ENCODE measurements at regions not wholly inside any gene's neighbourhood (a gene's known extent, or its start where the extent isn't known, plus 50 kb on each side); places are given as distances from the start of the nearest gene placed in this dataset.

DNA sequence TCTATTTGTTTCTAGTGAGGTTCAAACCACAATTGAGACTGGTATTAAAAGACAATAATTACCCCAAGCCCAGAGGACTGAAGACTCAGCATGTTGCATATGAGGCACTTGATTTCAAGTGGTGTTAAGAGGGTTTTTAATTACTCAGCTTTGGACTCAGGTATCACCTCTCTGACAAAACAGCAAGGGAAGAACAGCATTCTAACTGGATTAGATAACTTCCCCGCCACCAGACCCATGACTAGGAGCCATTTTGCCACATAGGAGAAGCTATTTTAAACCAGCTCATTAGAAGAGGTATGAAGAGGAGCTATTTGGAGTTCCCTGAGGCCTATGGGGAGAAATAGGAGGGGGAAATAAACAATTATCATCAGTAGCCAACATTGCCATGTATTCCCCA is 226.1 kb upstream of the TOX3 start:
- no peak for DNase-seq (ENCODE audit: extremely low read depth, low read depth)
- TF ChIP-seq, protein P1, sequence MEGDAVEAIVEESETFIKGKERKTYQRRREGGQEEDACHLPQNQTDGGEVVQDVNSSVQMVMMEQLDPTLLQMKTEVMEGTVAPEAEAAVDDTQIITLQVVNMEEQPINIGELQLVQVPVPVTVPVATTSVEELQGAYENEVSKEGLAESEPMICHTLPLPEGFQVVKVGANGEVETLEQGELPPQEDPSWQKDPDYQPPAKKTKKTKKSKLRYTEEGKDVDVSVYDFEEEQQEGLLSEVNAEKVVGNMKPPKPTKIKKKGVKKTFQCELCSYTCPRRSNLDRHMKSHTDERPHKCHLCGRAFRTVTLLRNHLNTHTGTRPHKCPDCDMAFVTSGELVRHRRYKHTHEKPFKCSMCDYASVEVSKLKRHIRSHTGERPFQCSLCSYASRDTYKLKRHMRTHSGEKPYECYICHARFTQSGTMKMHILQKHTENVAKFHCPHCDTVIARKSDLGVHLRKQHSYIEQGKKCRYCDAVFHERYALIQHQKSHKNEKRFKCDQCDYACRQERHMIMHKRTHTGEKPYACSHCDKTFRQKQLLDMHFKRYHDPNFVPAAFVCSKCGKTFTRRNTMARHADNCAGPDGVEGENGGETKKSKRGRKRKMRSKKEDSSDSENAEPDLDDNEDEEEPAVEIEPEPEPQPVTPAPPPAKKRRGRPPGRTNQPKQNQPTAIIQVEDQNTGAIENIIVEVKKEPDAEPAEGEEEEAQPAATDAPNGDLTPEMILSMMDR (IDR thresholded peaks at IDR 0.05; ENCODE audit: low read depth, low read length): no peak

DNA sequence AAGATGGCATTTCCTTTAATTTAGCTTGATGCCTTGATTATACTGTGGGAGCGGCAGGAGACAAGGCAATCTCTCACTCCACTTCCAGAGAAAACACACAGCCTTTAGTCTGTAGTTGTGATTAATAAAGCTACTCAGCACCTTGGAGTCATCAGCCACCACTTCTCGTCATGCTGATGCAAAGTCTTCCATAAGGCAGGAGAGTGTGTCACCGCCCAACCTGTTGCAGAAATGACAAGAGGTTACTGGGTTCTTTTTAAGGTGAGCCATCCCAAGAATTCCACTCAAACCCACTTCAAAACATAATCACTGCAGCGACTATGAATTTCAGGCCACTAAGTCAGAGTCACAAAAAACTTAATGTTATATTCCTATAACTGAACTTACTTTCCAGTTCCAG is 223.9 kb upstream of the TOX3 start:
- no peak for DNase-seq (ENCODE audit: extremely low read depth, low read depth)
- TF ChIP-seq, protein P1 (IDR thresholded peaks at IDR 0.05; ENCODE audit: low read depth, low read length): no peak

DNA sequence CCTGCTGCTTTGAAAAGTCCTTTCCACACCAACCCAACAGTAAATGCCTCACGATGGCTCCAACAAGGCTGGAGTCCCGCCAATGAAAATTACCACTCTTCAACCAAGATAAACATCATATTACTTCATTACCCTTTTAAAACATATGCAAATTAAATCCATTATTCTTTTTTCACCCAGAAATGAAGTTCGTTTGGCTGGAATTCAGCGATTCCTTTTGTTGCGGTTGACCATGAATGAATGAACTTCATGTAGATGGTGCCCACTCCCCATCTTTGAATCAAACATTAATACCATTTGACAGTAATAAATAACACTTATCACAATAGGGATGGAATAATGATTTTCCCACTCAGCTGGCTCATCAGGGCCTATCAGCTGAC is 211.5 kb upstream of the TOX3 start:
- TF ChIP-seq, protein P1 (IDR thresholded peaks at IDR 0.05; ENCODE audit: low read depth, low read length): no peak
- no peak for DNase-seq (ENCODE audit: extremely low read depth, low read depth)

DNA sequence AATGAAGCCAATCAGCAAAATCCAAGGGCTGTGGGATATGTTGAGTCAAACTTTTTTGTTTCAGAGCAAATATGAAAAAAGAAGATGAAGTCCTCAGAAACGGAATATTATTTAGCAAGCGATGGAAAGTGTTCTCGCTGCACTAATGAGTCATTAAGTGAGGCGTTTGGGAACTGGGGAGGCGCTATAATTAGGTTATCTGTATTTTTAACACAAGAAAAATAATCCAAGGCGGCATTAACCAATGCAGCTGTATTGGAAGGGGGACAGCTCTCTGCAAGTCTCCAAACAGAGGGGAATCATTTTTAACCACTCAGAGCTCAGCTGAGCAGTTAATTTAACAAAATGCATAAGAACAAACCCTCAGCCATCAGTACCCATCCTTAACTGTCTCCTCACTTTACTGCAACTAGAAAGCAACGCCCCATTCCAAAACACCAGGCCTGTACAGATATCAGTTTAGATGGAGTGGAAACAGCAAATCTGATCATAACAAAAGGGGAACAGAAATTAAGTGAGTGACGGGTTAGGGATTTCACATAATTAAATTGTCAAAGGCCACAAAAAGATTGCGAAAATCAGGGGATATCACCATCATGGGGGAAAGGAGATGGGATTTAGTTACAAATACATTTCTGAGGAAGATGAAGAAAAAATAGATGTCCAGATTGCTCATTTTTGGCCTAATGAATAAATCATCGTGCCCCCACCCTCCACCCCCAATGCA is 211.0 kb upstream of the TOX3 start:
- TF ChIP-seq, protein P1 (IDR thresholded peaks at IDR 0.05; ENCODE audit: low read depth, low read length): no peak
- no peak for DNase-seq (ENCODE audit: extremely low read depth, low read depth)

DNA sequence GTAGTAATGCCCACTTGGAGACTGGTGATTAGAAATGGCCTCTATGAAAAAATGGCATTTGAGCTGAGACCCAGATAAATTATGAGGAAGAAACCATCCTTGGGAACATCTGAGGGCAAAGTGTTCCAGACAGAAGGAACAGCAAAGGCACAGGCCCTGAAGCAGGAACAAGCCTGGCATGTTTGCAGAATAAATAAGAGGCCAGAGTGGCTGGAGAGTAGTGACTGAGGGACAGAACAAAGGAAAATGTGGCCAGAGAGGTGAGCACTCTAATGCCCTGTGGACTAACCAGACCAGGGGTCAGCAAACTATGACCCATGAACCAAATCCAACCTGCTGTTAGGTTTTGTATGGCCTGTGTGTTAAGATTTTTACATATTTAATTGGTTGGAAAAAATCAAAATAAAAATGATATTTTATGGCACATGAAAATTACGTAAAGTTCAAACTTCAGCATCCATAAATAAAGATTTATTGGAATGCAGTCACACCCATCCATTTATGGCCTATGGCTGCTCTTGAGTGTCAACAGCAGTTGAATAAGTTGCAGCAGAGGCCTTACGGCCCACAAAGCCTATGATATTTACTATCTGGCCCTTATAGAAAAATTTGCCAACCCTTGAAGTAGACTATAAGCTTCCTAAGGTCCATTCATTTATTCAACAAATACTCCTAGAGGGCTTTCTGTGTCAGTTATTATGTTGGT is 210.0 kb upstream of the TOX3 start:
- DNase-seq (ENCODE audit: extremely low read depth, low read depth): no peak
- TF ChIP-seq, protein P1 (IDR thresholded peaks at IDR 0.05; ENCODE audit: low read depth, low read length): no peak

DNA sequence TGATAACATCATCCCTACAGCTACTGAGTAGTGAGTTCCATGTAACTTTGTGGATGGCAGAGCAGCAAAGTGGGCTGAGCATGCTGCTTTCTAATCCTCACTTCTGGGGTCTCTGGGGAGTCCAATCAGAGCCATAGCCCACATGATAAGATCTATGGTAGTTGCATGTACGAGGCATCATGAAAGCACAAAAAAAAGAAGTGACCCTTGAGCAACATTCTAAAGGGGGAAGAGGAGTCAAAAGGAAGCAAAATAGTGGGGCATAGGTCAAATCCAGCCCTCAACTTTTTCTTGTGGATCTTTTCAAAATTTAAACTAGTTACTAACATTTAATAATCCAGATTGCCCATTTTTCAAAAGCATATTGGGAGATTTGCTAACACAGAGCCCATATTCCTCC is 208.5 kb upstream of the TOX3 start:
- TF ChIP-seq, protein P1 (IDR thresholded peaks at IDR 0.05; ENCODE audit: low read depth, low read length): no peak
- DNase-seq (ENCODE audit: extremely low read depth, low read depth): no peak

DNA sequence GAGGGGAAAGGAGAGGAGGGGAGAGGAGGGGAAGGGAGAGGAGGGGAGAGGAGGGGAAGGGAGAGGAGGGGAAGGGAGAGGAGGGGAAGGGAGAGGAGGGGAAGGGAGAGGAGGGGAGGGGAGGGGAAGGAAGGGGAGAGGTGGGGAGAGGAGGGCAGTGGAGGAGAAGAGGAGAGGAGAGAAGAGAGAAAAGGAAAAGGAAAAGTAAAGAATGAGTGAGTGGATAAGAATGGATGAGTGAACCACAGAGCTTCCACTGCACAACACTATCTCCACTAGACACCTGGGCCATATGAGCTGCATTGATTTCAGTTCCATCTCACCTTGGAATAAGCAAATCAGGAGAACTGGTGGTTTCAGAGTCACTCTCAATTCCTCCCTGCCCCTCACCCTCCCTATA is 204.1 kb upstream of the TOX3 start:
- TF ChIP-seq, protein P1 (IDR thresholded peaks at IDR 0.05; ENCODE audit: low read depth, low read length): no peak
- DNase-seq (ENCODE audit: extremely low read depth, low read depth): no peak

Measured in AG09319 (cell line).